GM18519 (cell line): ENCODE measurements at regions not wholly inside any gene's neighbourhood (a gene's known extent, or its start where the extent isn't known, plus 50 kb on each side); places are given as distances from the start of the nearest gene placed in this dataset.

ENCODE experiments used
- ATAC-seq: cut with Tn5 transposase; IDR thresholded peaks from one replicate; pipeline ENCODE4 v1.9.1; 2021; ENCODE audit warnings: mild to moderate bottlenecking, moderate library complexity; ENCODE audit not compliant: unreplicated experiment, low FRiP score

- no peak for ATAC-seq
Measured at GRCh38 chr2:235139956-235140800, 188.4 kb downstream of the SH3BP4 start.

DNA sequence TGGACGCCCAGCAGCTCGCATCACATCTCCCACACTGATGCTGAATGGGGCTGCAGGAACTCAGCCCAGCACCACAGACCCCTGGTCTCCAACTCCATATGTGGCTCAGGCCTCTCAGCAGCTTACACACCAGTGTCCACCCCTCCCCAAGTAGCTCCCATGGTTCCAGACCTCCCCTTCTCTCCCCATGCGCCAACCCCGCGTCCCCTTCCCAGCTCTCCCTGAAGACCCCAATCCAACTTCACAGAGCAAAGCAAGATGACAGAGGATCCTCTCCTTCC is 188.9 kb downstream of the SH3BP4 start:
- no peak for ATAC-seq

DNA sequence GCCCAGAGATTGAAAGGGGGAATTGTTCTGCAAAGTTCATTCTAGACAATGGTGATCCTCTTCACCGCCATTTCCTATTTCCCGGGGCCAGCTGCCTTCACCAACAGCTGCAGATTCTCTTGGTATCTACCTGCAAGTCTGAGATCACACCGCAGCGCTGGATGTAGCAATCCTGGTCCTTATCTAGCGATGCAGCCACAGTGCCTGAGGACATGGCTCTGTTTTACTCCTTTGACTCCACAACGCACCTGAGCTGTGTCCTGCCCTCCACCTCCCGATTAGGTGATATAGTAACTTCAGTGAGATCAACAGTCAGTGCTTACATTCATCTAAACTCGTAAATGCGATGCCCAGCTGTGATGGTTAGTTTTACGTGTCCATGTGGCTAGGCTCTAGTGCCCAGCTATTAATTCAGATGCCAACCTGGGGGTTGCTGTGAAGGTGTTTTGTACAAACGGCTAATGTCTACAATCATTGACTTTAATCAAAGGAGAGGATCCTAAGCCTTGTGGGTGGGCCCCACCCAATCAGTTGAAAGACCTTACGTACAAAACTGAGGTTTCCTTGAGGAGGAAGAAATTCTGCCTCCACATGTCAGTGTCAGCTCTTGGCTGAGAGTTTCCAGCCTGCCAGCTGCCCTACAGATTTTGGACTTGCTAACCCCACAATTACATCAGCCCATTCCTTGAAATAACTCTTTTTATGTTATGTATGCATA is 189.8 kb downstream of the SH3BP4 start:
- ATAC-seq, result no peak

GRCh38 chr2:235142601-235143000 is 190.8 kb downstream of the SH3BP4 start:
- no peak for ATAC-seq

DNA sequence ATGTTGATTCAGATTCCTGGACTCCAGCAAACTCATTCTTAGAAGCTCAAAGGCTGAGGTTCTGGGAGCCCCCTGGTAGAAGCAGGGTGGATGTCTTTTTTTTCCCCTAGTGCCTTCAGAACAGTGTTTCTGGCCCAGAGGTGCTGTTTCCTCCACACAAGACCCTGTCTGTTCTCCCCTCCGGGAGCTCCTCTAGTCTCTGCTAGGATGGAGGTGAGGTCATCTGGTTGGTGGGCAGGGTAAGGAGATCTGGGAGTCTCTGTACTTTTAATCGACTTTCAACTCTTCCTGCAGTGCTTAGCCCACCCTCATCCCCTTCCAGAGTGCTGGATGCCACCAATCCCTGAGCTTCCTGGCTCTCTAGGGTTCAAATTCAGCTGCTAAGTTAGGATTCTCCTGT is 192.0 kb downstream of the SH3BP4 start:
- no peak for ATAC-seq

DNA sequence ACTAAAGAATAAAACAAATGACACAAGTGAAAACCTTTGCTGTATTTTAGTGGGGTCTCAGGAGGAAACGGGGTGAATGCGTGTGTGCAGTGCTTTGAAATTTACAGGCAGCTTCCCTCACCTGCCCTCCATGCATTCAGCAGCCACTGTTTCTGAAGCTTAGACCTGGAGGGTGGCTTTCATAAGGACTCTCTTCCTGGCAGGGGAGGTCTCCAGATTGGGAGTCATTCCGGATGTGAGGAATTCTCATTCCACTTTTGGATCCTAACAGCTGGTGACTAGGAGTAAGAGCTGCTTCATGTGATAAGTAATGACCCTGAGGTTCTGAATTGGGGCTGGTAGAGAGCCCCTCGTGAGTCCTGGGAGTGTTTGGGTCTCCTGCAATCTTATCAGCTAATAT is 192.5 kb downstream of the SH3BP4 start:
- ATAC-seq, result no peak

DNA sequence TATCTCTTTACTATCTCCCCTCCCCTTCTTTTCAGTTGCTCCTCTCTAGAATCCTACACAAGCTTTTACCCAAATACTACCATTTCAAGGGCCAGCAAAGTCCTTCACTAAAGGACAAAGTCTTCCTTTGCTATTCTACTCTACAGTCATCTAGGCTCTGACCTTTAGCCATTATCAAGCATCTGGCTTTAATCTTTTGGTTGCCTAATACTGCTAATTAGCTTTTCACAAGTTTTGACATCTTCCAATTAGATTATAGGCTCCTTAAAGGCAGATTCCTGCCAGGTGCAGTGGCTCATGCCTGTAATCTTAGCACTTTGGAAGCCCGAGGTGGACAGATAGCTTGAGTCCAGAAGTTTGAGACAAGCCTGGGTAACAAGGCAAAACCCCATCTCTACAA is 194.4 kb downstream of the SH3BP4 start:
- ATAC-seq, result no peak

DNA sequence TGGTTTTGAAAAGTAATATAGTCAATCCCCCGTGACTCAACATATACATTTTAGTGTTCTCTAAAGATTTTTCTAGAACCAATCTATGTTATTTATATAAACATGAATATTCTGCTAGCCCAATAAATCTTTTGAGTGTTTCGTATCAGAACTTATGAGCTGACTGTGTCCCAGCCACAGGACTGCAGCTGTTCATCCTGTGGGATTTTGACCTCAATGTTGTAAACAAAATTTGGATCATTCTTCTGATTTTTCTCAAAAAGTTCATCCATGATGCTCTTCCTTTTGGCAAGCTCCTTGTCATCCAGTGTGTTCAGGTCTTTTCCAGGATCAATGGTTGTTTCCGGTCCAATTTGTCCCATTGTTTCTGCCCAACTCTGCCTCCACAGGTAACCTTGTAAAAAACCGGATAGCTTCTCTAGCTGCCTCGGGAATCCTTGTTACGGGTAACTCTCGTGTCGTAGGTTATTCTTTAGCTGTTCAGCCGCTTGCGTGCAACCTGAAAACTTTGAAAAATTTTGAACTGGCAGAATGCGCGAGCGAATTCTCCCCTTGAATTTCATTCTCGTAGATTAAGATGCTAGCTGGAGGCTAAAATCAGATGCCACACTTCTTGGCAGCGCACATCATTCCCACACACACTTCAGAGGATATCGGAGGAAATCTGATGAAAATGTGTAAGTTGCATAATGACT is 195.2 kb downstream of the SH3BP4 start:
- no peak for ATAC-seq

DNA sequence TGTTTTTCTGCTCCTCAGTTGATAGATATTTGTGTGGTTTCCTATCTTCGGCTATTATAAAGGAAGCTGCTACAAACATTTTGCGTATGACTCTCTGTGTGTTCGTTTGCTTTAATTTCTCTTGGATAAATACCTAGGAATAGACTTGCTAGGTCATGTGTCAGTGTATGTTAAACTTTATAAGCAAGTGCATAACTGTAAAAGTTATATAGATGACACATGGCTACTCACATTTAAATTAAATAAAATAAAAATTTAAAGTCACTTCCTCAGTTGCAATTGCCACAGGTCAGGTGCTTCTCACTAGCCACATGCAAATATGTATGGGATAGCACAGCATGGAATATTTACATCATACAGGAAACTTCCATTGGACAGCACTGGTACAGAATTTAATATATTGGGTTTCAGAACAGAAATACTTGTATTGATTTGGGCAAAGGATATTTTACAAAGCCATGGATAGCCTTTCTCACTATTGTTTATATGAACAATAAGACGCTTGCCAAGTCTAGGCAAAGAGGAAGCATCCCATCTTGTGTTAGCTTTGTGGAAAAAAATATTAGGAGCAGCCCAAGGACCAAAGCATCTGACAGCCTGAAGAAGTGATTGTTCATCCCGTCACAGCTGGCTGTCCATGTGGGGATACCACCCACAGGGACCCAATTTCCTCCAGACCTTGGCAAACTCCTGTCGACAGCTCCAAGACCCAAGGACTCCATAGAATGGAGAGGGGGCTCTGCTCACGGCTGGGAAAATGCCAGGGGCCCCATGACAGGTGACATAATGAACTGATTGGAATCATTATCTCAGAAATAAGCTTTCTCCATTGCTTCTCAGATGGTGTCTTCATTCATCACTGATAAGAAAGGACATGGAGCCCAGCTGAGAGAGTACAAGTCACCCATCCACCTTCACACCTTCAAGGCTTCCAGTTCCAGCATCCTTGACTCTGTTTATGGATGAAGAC is 196.7 kb downstream of the SH3BP4 start:
- no peak for ATAC-seq

DNA sequence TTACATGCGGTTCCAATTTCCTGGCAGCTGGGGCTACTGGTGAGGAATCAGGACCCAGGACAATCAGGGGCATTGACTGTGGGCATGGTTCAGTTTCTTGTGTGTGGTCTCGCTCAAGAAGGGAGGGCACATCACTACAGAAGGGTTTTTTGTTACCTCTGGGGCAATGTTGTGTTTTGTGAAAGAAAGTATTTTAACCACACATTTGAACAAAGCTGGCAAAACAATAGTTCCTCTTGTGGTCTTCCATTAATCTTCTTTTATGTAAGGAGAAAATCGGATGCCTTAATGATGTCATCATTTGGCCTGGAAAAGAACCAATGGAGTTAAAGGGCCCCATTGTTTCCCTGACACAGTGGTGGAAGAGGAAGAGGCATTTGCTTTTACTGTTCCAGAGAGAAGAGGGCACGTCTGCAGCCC is 197.4 kb downstream of the SH3BP4 start:
- no peak for ATAC-seq

DNA sequence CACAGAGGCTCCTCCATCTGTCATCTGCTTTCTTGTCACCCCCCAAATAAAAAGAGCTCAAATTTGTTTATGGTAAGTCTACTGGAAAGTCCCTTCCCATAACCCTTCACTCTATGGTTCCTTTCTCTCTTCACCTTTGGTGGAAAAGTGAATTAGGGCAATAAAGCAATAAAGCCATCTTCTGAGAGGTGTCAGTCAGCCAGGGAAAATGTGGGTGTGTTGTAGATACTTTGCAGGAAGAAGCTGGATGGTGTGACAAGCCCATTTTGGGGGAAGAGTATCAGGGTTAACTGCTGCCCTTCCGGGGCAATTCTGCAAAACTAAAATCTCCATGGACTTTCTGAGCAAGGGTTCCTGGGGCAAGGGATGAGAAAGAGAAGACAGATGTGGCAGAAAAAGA is 197.9 kb downstream of the SH3BP4 start:
- no peak for ATAC-seq

- no peak for ATAC-seq
Measured at GRCh38 chr2:235151152-235151551, 199.3 kb downstream of the SH3BP4 start.

GRCh38 chr2:235155163-235155562 is 203.3 kb downstream of the SH3BP4 start:
- ATAC-seq, result no peak

DNA sequence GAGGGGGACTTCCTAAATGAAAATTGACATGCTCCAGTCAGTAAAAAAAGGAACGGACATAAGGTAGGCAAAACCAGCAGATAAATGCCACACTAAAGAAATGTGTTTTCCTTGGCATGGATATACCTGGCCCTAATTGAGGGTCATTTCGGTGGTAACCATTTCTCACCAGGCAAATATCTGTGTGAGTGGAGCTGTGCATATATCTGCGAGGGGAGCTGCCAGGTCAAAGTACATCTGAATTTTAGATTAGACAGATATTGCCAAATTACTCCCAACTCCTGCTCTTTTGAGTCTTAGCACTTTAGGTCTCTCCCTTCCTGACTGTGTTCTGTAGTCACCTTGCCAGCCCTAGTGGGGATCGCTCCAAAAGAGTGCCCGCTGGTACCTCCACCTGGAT is 204.2 kb downstream of the SH3BP4 start:
- no peak for ATAC-seq

DNA sequence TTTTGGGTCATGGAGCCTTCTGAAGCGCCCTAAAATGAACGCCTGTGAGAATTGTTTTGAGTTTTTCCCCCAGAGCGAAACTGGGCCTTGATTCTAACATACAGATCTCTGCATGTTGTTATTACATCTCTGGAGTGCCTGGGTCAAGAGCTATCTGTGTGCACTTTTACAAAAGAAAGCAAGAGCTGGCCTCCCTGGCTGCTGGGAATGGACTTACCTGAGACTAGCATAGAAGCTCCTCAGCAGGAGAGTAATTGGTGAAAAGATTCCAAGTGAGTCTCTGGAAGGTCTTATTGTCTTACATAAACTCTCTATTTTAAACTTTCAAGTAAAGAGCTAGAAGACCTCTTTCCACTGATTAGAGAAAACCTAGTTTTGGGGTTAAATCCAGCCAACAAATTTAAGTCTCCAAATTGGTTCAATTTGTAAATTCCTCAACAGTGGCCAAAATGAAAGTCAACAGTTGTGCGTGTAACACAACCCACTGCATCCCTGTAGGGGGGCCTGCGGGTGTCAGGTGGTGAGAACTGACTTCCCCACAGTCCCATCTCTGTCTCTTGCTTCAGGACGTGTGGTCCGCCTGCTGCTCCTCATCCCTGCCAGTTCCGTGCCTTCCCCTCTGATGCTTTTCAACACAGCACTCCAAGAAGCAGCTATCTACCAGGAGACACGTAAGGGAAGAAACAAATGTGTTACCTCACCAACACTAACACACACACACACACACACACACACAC is 206.1 kb downstream of the SH3BP4 start:
- ATAC-seq, result no peak

DNA sequence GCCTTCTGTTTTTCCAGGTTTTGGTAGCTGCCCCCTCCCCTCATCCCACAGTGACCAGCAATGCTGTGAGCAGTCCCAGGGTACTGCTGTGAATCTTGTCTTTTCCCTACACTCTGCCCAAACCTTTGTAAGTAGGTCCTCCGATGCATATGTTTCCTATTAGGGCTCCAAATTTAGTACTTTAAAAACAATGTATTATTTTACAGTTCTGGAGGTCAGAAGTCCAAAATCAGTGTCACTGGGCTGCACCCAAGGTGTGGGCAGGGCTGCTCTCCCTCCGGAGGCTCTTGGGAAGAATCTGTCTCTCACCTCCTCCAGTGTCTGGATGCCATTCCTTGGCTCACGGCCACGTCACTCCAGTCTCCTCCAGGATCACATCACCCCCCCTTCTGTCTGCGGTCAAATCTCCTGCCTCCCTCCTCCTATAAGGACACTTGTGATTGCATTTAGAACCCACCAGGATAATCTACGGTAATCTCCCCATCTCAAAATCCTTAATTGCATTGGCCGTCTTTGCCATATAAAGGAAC is 208.5 kb downstream of the SH3BP4 start:
- ATAC-seq, result no peak

GRCh38 chr2:235161565-235161964 is 209.7 kb downstream of the SH3BP4 start:
- ATAC-seq, result no peak

DNA sequence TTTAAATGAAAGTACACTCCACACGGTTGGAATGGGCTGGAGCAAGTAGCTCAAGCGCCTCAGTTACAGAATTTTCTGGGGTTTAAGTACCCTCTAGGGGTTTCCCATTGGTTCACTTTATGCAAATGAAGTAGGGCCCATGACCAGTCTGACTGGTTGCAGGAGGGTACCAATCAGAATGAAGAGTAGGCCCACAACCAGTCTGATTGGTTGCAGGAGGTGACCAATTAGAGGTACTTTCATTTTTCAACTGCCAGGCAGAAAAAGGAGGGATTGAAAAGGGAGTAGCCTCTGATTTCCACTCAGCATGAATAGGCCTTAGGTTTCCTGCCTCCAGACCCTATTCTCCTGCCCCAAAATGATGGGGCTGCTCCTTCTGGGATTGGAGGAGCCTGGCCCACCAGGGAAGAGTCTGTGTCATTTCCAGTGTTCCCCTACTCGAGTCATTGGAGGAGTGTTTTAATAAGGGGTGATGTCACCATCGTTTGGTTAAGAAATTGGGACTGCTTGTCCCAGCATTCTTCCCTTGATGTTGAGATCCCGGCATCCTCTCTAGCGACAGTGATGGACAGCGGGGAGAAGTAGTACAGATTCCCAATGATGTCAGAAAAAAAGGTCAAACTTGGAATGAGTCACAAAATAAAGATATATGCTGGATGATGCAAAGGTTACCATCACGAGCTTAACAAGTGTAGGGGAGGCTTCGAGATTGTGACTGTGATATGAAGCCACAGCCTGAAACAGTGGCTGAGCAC is 210.4 kb downstream of the SH3BP4 start:
- ATAC-seq, result no peak

DNA sequence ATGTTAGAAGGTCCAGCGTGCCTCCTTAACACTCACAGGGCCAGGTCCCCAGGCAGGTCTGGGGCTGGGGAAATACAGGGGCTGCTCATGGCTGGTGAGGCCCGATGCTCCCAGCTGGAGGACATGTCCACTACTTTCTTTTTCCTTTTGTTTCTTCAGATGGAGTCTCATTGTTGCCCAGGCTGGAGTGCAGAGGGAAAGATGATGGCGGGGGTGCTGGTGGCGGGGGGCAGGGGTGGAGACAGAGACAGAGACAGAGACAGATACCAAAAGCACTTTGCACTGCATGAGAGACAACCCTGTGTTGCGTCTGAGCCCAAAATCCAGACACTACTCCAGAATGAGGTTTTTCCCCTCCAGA is 211.0 kb downstream of the SH3BP4 start:
- no peak for ATAC-seq
